ENCODE measurements at regions not wholly inside any gene's neighbourhood (a gene's known extent, or its start where the extent isn't known, plus 50 kb on each side); places are given as distances from the start of the nearest gene placed in this dataset.
"Not testable (repeated sequence)": the region's sequence is repeated elsewhere in the genome, so short reads cannot be mapped to it uniquely, and the experiment has no call there.

DNA sequence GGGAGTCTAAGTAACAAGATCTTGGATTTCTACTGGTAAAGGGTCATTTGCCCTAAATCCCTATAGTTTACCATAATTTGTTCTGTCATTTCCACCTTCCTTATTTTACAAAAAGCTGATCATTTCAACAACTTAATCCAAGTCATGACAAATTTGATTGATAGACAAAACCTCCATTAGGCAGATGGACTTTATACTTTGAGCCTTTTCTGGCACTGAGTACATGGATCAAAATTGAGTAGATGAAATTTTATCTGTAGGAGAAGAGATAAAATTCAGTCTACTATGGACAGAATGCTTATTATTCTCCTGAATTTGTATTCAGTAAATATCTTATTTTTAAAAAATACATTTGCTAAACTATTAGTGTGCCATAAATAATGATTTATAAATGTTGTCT lies 62.6 kb upstream of the NRIP1 start:
- H3K27me3 ChIP-seq (ENCODE audit: insufficient read depth, low read depth, severe bottlenecking) = no peaks in the 10 kb centered on the region
- H3K9me3 ChIP-seq (ENCODE audit: severe bottlenecking) = no peaks in the 10 kb centered on the region
- TF ChIP-seq, protein P1, sequence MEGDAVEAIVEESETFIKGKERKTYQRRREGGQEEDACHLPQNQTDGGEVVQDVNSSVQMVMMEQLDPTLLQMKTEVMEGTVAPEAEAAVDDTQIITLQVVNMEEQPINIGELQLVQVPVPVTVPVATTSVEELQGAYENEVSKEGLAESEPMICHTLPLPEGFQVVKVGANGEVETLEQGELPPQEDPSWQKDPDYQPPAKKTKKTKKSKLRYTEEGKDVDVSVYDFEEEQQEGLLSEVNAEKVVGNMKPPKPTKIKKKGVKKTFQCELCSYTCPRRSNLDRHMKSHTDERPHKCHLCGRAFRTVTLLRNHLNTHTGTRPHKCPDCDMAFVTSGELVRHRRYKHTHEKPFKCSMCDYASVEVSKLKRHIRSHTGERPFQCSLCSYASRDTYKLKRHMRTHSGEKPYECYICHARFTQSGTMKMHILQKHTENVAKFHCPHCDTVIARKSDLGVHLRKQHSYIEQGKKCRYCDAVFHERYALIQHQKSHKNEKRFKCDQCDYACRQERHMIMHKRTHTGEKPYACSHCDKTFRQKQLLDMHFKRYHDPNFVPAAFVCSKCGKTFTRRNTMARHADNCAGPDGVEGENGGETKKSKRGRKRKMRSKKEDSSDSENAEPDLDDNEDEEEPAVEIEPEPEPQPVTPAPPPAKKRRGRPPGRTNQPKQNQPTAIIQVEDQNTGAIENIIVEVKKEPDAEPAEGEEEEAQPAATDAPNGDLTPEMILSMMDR (IDR thresholded peaks at IDR 0.05; ENCODE audit: low read depth, low read length) = no peak
- no peak overlapping the region for H3K27ac ChIP-seq
- H3K36me3 ChIP-seq = no peaks in the 10 kb centered on the region
- DNase-seq = no peak
- H3K4me3 ChIP-seq (ENCODE audit: low read depth, low read length) = no peak overlapping the region

DNA sequence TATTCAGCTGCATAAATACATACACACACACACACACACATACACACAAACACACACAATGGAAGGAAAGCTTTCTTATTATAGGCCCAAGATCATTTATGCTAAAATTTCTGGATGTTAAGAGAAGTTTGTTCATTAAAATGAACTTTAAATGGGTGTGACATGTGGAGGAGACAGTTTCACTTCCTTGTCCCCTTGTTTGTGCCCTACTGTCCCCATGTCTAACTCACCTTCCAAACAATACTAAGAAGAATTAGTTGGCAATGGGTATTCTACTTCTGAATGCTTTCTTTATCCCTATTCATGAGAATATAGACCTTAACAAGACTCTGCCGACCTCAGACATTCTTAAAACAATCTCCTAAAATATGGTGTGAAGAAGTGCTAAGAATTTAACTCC lies 63.5 kb upstream of the NRIP1 start:
- H3K9me3 ChIP-seq (ENCODE audit: severe bottlenecking) = no peaks in the 10 kb centered on the region
- no peaks in the 10 kb centered on the region for H3K27me3 ChIP-seq (ENCODE audit: insufficient read depth, low read depth, severe bottlenecking)
- TF ChIP-seq, protein P1 (IDR thresholded peaks at IDR 0.05; ENCODE audit: low read depth, low read length) = no peak
- H3K4me3 ChIP-seq (ENCODE audit: low read depth, low read length) = no peak overlapping the region
- H3K27ac ChIP-seq = no peak overlapping the region
- H3K36me3 ChIP-seq = no peaks in the 10 kb centered on the region
- DNase-seq = no peak

DNA sequence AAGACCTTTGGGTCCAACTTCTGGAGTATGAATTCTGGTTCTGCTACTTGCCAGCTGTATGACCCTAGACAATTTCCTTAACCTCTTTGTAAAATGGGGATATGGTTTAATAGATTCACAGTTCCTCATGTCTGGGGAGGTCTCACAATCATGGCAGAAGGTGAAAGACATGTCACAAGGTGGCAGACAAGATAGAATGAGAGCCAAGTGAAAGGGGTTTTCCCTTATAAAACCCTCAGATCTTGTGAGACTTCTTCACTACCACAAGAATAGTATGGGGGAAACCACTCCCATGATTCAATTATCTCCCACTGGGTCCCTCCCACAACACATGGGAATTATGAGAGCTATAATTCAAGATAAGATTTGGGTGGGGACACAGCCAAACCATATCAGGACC lies 63.9 kb upstream of the NRIP1 start:
- not testable (repeated sequence) for H3K36me3 ChIP-seq; H3K27me3 ChIP-seq (ENCODE audit: insufficient read depth, low read depth, severe bottlenecking); DNase-seq; H3K27ac ChIP-seq; H3K9me3 ChIP-seq (ENCODE audit: severe bottlenecking); H3K4me3 ChIP-seq (ENCODE audit: low read depth, low read length)

DNA sequence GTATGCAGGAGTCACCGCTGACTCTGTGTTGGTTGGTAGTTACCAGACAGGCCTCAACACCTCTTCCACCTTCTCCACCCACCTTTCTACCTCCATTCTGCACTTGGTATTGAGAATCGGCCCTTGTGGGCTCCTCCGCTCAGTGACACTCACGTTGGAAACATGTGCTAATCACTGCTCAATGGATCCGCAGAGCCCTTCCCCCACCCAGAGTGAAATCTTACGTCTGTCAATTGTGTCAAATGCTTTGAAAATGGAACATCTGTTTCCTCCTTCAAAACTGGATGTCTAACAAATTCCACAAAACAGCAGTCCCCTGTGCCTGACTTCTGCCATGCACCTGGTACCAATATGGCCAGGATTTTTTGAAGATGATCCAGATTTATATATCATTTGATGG lies 65.5 kb upstream of the NRIP1 start:
- H3K27ac ChIP-seq = no peak overlapping the region
- TF ChIP-seq, protein P1 (IDR thresholded peaks at IDR 0.05; ENCODE audit: low read depth, low read length) = no peak
- no peak overlapping the region for H3K4me3 ChIP-seq (ENCODE audit: low read depth, low read length)
- no peaks in the 10 kb centered on the region for H3K36me3 ChIP-seq
- H3K9me3 ChIP-seq (ENCODE audit: severe bottlenecking) = no peaks in the 10 kb centered on the region
- no peak for DNase-seq
- H3K27me3 ChIP-seq (ENCODE audit: insufficient read depth, low read depth, severe bottlenecking) = no peaks in the 10 kb centered on the region

DNA sequence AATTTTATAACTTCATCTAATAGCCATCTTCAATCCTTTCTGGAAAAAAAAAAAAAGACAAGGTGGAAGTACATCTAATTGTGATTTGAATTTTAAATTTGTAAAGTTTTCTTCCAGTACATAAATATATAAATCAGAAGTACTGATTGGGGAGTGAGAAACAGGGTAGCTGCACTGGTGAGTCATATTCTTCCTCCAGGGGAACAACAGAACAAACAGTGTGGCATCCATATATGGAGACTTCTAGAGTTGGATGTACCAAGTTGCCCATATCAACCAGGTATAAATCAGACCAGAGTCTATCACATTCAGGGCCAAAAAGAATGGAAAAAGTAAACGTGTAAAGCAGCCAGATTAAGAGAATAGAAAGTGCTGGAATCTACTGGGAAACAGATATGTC lies 66.0 kb upstream of the NRIP1 start:
- TF ChIP-seq, protein P1 (IDR thresholded peaks at IDR 0.05; ENCODE audit: low read depth, low read length) = no peak
- H3K36me3 ChIP-seq = no peaks in the 10 kb centered on the region
- H3K27ac ChIP-seq = no peak overlapping the region
- H3K4me3 ChIP-seq (ENCODE audit: low read depth, low read length) = no peak overlapping the region
- H3K27me3 ChIP-seq (ENCODE audit: insufficient read depth, low read depth, severe bottlenecking) = no peaks in the 10 kb centered on the region
- no peak for DNase-seq
- H3K9me3 ChIP-seq (ENCODE audit: severe bottlenecking) = no peaks in the 10 kb centered on the region

DNA sequence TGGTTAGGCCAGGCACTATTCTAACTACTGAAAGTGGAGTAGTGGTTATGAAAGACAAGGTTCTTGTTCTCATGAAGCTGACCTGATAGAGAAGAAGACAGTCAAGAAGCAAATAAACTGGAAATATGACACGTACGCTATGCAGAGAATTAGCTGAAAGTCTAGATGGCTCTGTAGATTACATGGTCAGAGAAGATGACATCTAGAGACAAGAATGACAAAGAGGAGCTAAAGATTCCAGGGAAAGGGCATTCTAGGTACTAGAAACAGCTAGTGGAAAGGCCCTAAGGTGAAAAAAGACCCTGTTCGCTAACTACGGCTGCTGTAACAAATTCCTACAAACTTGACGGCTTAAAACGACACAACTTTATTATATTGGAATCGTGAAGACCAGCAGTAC lies 68.0 kb upstream of the NRIP1 start:
- DNase-seq = no peak
- Histone ChIP-seq H3K4me3 (ENCODE audit: low read depth, low read length) (no peak overlapping the region), H3K27ac (no peak overlapping the region), H3K27me3 (ENCODE audit: insufficient read depth, low read depth, severe bottlenecking) (no peaks in the 10 kb centered on the region), H3K36me3 (no peaks in the 10 kb centered on the region), H3K9me3 (ENCODE audit: severe bottlenecking) (no peaks in the 10 kb centered on the region)
- TF ChIP-seq, protein P1 (IDR thresholded peaks at IDR 0.05; ENCODE audit: low read depth, low read length) = no peak

Measured in WERI-Rb-1 (cell line).